Thyroid gland (tissue), 4 donors: ENCODE measurements at regions not wholly inside any gene's neighbourhood (a gene's known extent, or its start where the extent isn't known, plus 50 kb on each side); places are given as distances from the start of the nearest gene placed in this dataset.

Experiments used
- POLR2A ChIP-seq, 2 donors: fragments of 450-650 bp; IDR thresholded peaks; one replicate each; pipeline ENCODE4 v1.6.1; 2017; ENCODE audit warnings: antibody characterized with exemption in 2 of 2, mild to moderate bottlenecking in 2 of 2, moderate library complexity in 1 of 2
- TF ChIP-seq, protein P1 (sequence below), 6 experiments: fragments of 200-600 bp in 3 of 6; fragments of 450-650 bp in 3 of 6; sonication (generic) in 3 of 6; IDR thresholded peaks; one replicate each; pipeline ENCODE4 v1.5.1; 2016 to 2019; ENCODE audit warnings: antibody characterized with exemption in 6 of 6, mild to moderate bottlenecking in 2 of 6, inconsistent platforms in 1 of 6, moderate library complexity in 1 of 6

DNA sequence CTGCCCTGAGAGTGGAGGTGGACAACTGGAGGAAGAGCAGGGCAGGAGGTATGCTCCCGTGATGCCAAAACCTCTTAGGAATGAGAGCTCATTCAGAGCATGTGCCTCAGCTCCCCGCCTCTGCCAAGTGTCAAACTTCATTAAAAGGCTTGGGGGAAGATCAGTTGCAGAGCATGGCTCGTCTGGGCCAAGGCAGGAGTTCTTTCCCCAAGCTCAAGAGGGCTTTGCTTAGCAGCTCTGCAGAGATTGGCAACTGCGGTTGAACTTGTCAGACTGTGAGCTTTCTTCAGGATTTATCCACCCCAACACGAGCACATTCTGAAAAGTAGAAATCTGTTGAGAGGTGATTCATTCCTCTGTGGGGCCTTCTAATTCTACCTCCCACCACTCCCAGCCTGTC lies 248.1 kb downstream of the HS3ST3A1 start:
- TF ChIP-seq, protein P1, sequence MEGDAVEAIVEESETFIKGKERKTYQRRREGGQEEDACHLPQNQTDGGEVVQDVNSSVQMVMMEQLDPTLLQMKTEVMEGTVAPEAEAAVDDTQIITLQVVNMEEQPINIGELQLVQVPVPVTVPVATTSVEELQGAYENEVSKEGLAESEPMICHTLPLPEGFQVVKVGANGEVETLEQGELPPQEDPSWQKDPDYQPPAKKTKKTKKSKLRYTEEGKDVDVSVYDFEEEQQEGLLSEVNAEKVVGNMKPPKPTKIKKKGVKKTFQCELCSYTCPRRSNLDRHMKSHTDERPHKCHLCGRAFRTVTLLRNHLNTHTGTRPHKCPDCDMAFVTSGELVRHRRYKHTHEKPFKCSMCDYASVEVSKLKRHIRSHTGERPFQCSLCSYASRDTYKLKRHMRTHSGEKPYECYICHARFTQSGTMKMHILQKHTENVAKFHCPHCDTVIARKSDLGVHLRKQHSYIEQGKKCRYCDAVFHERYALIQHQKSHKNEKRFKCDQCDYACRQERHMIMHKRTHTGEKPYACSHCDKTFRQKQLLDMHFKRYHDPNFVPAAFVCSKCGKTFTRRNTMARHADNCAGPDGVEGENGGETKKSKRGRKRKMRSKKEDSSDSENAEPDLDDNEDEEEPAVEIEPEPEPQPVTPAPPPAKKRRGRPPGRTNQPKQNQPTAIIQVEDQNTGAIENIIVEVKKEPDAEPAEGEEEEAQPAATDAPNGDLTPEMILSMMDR (IDR thresholded peaks at IDR 0.05): no peak
- TF ChIP-seq POLR2A (IDR thresholded peaks at IDR 0.05): no peak
